Ishikawa (cell line): ENCODE measurements at regions not wholly inside any gene's neighbourhood (a gene's known extent, or its start where the extent isn't known, plus 50 kb on each side); places are given as distances from the start of the nearest gene placed in this dataset.

ENCODE experiments used
- CEBPB ChIP-seq: IDR thresholded peaks from 2 replicates; pipeline ENCODE4 v1.6.1; 2012
- EP300 ChIP-seq: IDR thresholded peaks from 2 replicates; pipeline ENCODE4 v1.6.1; 2012; ENCODE audit warnings: borderline replicate concordance
- NFIC ChIP-seq: IDR thresholded peaks from 2 replicates; pipeline ENCODE4 v1.6.1; 2012
- RAD21 ChIP-seq: IDR thresholded peaks from 2 replicates; pipeline ENCODE4 v1.6.1; 2012; ENCODE audit warnings: low read depth
- TAF1 ChIP-seq: IDR thresholded peaks from 2 replicates; pipeline ENCODE4 v1.6.1; 2012; ENCODE audit warnings: low read depth, mild to moderate bottlenecking
- TEAD4 ChIP-seq: IDR thresholded peaks from 2 replicates; pipeline ENCODE4 v1.6.1; 2012
- YY1 ChIP-seq: IDR thresholded peaks from 2 replicates; pipeline ENCODE4 v1.6.1; 2012; ENCODE audit warnings: low read depth
- ZBTB7A ChIP-seq: IDR thresholded peaks from 2 replicates; pipeline ENCODE4 v1.6.1; 2012; ENCODE audit warnings: low read depth
- TF ChIP-seq, protein P1 (sequence below): IDR thresholded peaks from 2 replicates; pipeline ENCODE4 v1.6.1; 2012
- TF ChIP-seq, protein P2 (sequence below): IDR thresholded peaks from 2 replicates; pipeline ENCODE4 v1.6.1; 2012; ENCODE audit warnings: low read depth, mild to moderate bottlenecking

DNA sequence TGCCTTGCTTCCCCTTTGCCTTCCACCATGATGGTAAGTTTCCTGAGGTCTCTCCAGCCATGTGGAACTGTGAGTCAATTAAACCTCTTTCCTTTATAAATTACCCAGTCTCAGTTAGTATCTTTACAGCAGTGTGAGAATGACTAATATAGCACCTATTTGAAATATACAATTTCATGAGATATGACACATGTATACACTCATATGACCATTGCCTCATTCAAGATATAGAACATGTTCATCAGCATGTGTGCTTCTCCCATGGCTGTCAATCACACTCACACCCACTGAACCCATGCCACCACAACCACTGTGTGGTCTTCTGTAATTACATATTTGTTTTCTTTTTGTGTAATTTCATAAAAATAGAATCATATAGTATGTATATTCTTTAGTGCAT, 599.5 kb upstream of the EPHA6 start:
- TF ChIP-seq ZBTB7A, result no peak
- no peak for TF ChIP-seq TAF1
- TF ChIP-seq EP300, result no peak
- no peak for TF ChIP-seq YY1
- TF ChIP-seq CEBPB, result no peak
- TF ChIP-seq, protein P1, sequence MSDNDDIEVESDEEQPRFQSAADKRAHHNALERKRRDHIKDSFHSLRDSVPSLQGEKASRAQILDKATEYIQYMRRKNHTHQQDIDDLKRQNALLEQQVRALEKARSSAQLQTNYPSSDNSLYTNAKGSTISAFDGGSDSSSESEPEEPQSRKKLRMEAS, result no peak
- TF ChIP-seq RAD21, result no peak
- no peak for TF ChIP-seq TEAD4
- TF ChIP-seq, protein P2, sequence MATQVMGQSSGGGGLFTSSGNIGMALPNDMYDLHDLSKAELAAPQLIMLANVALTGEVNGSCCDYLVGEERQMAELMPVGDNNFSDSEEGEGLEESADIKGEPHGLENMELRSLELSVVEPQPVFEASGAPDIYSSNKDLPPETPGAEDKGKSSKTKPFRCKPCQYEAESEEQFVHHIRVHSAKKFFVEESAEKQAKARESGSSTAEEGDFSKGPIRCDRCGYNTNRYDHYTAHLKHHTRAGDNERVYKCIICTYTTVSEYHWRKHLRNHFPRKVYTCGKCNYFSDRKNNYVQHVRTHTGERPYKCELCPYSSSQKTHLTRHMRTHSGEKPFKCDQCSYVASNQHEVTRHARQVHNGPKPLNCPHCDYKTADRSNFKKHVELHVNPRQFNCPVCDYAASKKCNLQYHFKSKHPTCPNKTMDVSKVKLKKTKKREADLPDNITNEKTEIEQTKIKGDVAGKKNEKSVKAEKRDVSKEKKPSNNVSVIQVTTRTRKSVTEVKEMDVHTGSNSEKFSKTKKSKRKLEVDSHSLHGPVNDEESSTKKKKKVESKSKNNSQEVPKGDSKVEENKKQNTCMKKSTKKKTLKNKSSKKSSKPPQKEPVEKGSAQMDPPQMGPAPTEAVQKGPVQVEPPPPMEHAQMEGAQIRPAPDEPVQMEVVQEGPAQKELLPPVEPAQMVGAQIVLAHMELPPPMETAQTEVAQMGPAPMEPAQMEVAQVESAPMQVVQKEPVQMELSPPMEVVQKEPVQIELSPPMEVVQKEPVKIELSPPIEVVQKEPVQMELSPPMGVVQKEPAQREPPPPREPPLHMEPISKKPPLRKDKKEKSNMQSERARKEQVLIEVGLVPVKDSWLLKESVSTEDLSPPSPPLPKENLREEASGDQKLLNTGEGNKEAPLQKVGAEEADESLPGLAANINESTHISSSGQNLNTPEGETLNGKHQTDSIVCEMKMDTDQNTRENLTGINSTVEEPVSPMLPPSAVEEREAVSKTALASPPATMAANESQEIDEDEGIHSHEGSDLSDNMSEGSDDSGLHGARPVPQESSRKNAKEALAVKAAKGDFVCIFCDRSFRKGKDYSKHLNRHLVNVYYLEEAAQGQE, result no peak
- no peak for TF ChIP-seq NFIC
